Keratinocyte (primary cell): ENCODE measurements at regions not wholly inside any gene's neighbourhood (a gene's known extent, or its start where the extent isn't known, plus 50 kb on each side); places are given as distances from the start of the nearest gene placed in this dataset.

Experiments used
- EZH2 ChIP-seq: IDR thresholded peaks from one replicate; pipeline ENCODE4 v1.6.1; 2012; ENCODE audit warnings: inconsistent platforms, mild to moderate bottlenecking, low read length, moderate library complexity
- TF ChIP-seq, protein P1 (sequence below), 3 experiments: IDR thresholded peaks in 1 of 3; conservative IDR thresholded peaks in 1 of 3; optimal IDR thresholded peaks in 1 of 3; 2 replicates in 2 of 3; 3 replicates in 1 of 3; pipeline versions ENCODE3 to v1.5.1; 2011; ENCODE audit warnings: low read length in 3 of 3, mild to moderate bottlenecking in 3 of 3, moderate library complexity in 2 of 3, control low read depth in 1 of 3, inconsistent platforms in 1 of 3; ENCODE audit not compliant: insufficient read depth in 2 of 3; ENCODE audit errors: extremely low read depth in 1 of 3

DNA sequence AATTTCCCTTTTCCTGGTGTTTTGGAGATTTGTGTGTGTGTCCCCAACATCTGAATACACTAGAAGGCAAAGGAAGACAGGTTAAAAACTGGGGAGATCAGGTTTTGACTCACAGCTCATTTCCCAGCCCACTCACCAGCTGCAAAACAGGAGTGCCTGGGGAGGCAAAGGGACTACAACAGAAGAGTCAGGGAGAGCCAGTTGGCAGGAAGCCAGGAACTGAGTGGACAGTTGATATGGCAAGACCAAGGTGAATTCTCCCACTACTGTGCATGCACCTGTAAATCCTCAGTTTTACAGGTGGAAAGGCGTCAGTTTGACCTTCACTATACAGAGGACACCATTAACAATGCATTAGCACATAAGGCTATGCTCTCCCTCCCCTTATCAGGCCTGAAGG, 901.5 kb upstream of the SEMA6D start:
- TF ChIP-seq, protein P1, sequence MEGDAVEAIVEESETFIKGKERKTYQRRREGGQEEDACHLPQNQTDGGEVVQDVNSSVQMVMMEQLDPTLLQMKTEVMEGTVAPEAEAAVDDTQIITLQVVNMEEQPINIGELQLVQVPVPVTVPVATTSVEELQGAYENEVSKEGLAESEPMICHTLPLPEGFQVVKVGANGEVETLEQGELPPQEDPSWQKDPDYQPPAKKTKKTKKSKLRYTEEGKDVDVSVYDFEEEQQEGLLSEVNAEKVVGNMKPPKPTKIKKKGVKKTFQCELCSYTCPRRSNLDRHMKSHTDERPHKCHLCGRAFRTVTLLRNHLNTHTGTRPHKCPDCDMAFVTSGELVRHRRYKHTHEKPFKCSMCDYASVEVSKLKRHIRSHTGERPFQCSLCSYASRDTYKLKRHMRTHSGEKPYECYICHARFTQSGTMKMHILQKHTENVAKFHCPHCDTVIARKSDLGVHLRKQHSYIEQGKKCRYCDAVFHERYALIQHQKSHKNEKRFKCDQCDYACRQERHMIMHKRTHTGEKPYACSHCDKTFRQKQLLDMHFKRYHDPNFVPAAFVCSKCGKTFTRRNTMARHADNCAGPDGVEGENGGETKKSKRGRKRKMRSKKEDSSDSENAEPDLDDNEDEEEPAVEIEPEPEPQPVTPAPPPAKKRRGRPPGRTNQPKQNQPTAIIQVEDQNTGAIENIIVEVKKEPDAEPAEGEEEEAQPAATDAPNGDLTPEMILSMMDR (optimal IDR thresholded peaks at IDR 0.05 in 1 of 3, IDR thresholded peaks at IDR 0.05 in 1 of 3, conservative IDR thresholded peaks at IDR 0.05 in 1 of 3; ENCODE audit: extremely low read depth in 1 of 3, insufficient read depth in 2 of 3, low read length in 3 of 3): no peak
- TF ChIP-seq EZH2: no peak
